ENCODE measurements at regions not wholly inside any gene's neighbourhood (a gene's known extent, or its start where the extent isn't known, plus 50 kb on each side); places are given as distances from the start of the nearest gene placed in this dataset.

DNA sequence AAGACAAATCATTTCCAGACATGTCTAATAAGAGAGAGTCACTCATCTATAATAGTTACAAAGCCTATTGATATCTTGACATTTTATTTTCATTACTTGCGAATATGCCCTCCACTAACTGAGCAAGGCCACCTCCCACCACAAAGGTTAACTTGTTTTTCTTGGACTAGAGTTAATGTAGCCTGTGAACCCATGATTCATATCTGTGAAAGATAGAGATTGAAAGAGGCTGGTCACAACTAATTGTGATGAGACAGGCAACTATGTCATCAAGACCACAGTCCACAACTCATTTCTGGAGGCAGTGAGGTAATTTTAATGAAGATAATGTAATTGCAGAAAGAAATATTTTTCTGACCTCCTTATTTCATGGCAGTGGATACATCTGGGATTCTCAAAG, 491.8 kb upstream of the TPK1 start:
- in situ Hi-C loops (cut with MboI) = no loop called here
- H3K9ac ChIP-seq (ENCODE audit: insufficient read depth in 1 of 2, low read depth in 2 of 2, low read length in 2 of 2) = no peak overlapping the region
- no TSS peak for BruUV-seq (replicated peaks)

DNA sequence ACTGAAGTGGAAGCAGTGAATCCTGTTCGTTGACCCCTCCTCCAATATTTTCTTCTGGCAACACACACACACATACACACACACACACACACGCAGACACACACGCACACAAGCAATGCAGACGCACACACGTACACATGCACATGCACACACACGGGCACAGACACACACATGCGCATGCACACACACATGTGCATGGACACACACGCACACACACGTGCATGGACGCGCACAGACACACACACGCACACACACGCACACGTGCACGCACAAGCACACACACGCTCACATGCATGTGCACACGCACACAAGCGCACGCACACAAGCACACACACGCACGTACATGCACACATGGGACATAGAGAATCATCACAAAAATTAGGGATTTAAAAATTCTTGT, 488.2 kb upstream of the TPK1 start:
- no peak overlapping the region for H3K9ac ChIP-seq (ENCODE audit: insufficient read depth in 1 of 2, low read depth in 2 of 2, low read length in 2 of 2)
- intact Hi-C loops (cut with micrococcal nuclease) = no loop called here
- H3K79me2 ChIP-seq (ENCODE audit: control insufficient read depth, insufficient read depth, low read length) = no peaks in the 10 kb centered on the region
- no peaks in the 10 kb centered on the region for H3K9me1 ChIP-seq (ENCODE audit: control insufficient read depth, insufficient read depth, low read length)
- H3K27ac ChIP-seq (ENCODE audit: extremely low read depth, low read depth, low read length) = no peak overlapping the region
- H3K4me1 ChIP-seq (replicated peaks in 1 of 2; ENCODE audit: control insufficient read depth in 2 of 2, insufficient read depth in 2 of 2, low read length in 2 of 2) = no peaks in the 10 kb centered on the region
- in situ Hi-C loops (cut with MboI) = no loop called here
- ChIA-PET CTCF (ENCODE audit: low intra/inter-chr PET ratio) (no interaction called here), POLR2A (no interaction called here)
- no peaks in the 10 kb centered on the region for H3K27me3 ChIP-seq (ENCODE audit: control insufficient read depth in 2 of 2, insufficient read depth in 2 of 2, low read length in 2 of 2)
- no peak for FAIRE-seq
- H3K9me3 ChIP-seq (replicated peaks; ENCODE audit: control insufficient read depth, insufficient read depth, low read depth, low read length) = no peaks in the 10 kb centered on the region
- no peaks in the 10 kb centered on the region for H4K20me1 ChIP-seq (replicated peaks; ENCODE audit: control insufficient read depth, insufficient read depth, low read length)
- 5% methylated on average over 21 of the region's 21 CpGs for WGBS (ENCODE audit: insufficient coverage, low coverage, missing lambda C conversion rate)
- DNase-seq (ENCODE audit: extremely low read depth in 1 of 4, low spot score in 3 of 4) = no peak
- H3K36me3 ChIP-seq (ENCODE audit: control insufficient read depth, insufficient read depth, low read length) = no peaks in the 10 kb centered on the region
- no peak overlapping the region for H2AFZ ChIP-seq (ENCODE audit: low read depth, low read length)
- no peak overlapping the region for H3K4me3 ChIP-seq
- no TSS peak for BruUV-seq (replicated peaks)
- no peak overlapping the region for H3K4me2 ChIP-seq (ENCODE audit: insufficient read depth, low read length)
- no peak for ATAC-seq
- TF ChIP-seq MCM3 (IDR thresholded peaks at IDR 0.05) (0 out of 2 replicates have a peak, but pooled peaks have one; percentile 29), MAX (CRISPR knock-in tag; IDR thresholded peaks at IDR 0.05) (peak; percentile 15; the same call in 1 of the 2 replicates), L3MBTL2 (IDR thresholded peaks at IDR 0.05) (no peak), CBX3 (IDR thresholded peaks at IDR 0.05; ENCODE audit: borderline replicate concordance in 1 of 2, low read length in 2 of 2) (peak in 1 of 2 experiments; percentile 90; a peak in 1 of 3 replicates)

More for the DNA sequence above, 491.8 kb upstream of the TPK1 start:
- TF ChIP-seq ZNF12 (CRISPR knock-in tag; IDR thresholded peaks at IDR 0.05) (no peak), POLR2G (IDR thresholded peaks at IDR 0.05; ENCODE audit: low read depth, low read length) (no peak), SNAPC5 (CRISPR knock-in tag; IDR thresholded peaks at IDR 0.05) (no peak)
- Histone ChIP-seq H3K4me1 (replicated peaks in 1 of 2; ENCODE audit: control insufficient read depth in 2 of 2, insufficient read depth in 2 of 2, low read length in 2 of 2) (no peaks in the 10 kb centered on the region), H3K4me3 (no peak overlapping the region), H3K27me3 (ENCODE audit: control insufficient read depth in 2 of 2, insufficient read depth in 2 of 2, low read length in 2 of 2) (no peaks in the 10 kb centered on the region), H3K79me2 (ENCODE audit: control insufficient read depth, insufficient read depth, low read length) (no peaks in the 10 kb centered on the region), H4K20me1 (replicated peaks; ENCODE audit: control insufficient read depth, insufficient read depth, low read length) (no peaks in the 10 kb centered on the region), H3K36me3 (ENCODE audit: control insufficient read depth, insufficient read depth, low read length) (no peaks in the 10 kb centered on the region), H3K4me2 (ENCODE audit: insufficient read depth, low read length) (no peak overlapping the region), H3K9me3 (replicated peaks; ENCODE audit: control insufficient read depth, insufficient read depth, low read depth, low read length) (no peaks in the 10 kb centered on the region), H3K27ac (ENCODE audit: extremely low read depth, low read depth, low read length) (no peak overlapping the region), H2AFZ (ENCODE audit: low read depth, low read length) (no peak overlapping the region), H3K9me1 (ENCODE audit: control insufficient read depth, insufficient read depth, low read length) (no peaks in the 10 kb centered on the region)
- ChIA-PET POLR2A (no interaction called here), CTCF (ENCODE audit: low intra/inter-chr PET ratio) (no interaction called here)
- DNase-seq (ENCODE audit: extremely low read depth in 1 of 4, low spot score in 3 of 4) (no peak), FAIRE-seq (no peak), ATAC-seq (no peak)
- intact Hi-C loops (cut with micrococcal nuclease) = no loop called here
- 3% methylated on average over 1 of the region's 1 CpG for whole genome bisulfite sequencing (ENCODE audit: insufficient coverage, low coverage, missing lambda C conversion rate)

Data from K562 (cell line).